Lower lobe of right lung (tissue), 2 donors: ENCODE measurements at regions not wholly inside any gene's neighbourhood (a gene's known extent, or its start where the extent isn't known, plus 50 kb on each side); places are given as distances from the start of the nearest gene placed in this dataset.

Experiments
- ATAC-seq, 2 donors: fragments of 200-7000 bp; cut with Tn5 transposase; one replicate each; pipeline ENCODE4 v1.9.1; 2020 to 2022; ENCODE audit warnings: mild to moderate bottlenecking in 2 of 2, moderate library complexity in 2 of 2
- DNase-seq: peaks from one replicate; pipeline ENCODE4 v3.0.0-alpha.2; 2020
- H3K27ac ChIP-seq: fragments of 200-600 bp; one replicate; pipeline ENCODE4 v1.8.0; 2022
- H3K27me3 ChIP-seq: fragments of 200-600 bp; one replicate; pipeline ENCODE4 v1.8.0; 2022; ENCODE audit warnings: low read depth
- H3K36me3 ChIP-seq: fragments of 200-600 bp; one replicate; pipeline ENCODE4 v1.8.0; 2022; ENCODE audit warnings: mild to moderate bottlenecking
- H3K4me1 ChIP-seq: fragments of 200-600 bp; one replicate; pipeline ENCODE4 v1.8.0; 2022
- H3K4me3 ChIP-seq: fragments of 200-600 bp; one replicate; pipeline ENCODE4 v1.8.0; 2022; ENCODE audit warnings: mild to moderate bottlenecking
- H3K9me3 ChIP-seq: fragments of 200-600 bp; one replicate; pipeline ENCODE4 v1.8.0; 2022
- intact Hi-C: fragments of 100-400 bp; cut with DNase I; formaldehyde crosslinking; loops from one replicate; pipeline ENCODE4 v1.11.0; 2022
- TF ChIP-seq, protein P1 (sequence below): fragments of 200-600 bp; IDR thresholded peaks from one replicate; pipeline ENCODE4 v1.8.0; 2022; ENCODE audit warnings: antibody characterized with exemption, mild to moderate bottlenecking
- donor health status: DM: no; HTN: yes; CAD: no; lungs with severe emphysema.

- H3K27ac ChIP-seq: no peak overlapping the region
- no peaks in the 10 kb centered on the region for H3K4me1 ChIP-seq
- H3K36me3 ChIP-seq: no peaks in the 10 kb centered on the region
- intact Hi-C loops: no loop called here
- TF ChIP-seq, protein P1, sequence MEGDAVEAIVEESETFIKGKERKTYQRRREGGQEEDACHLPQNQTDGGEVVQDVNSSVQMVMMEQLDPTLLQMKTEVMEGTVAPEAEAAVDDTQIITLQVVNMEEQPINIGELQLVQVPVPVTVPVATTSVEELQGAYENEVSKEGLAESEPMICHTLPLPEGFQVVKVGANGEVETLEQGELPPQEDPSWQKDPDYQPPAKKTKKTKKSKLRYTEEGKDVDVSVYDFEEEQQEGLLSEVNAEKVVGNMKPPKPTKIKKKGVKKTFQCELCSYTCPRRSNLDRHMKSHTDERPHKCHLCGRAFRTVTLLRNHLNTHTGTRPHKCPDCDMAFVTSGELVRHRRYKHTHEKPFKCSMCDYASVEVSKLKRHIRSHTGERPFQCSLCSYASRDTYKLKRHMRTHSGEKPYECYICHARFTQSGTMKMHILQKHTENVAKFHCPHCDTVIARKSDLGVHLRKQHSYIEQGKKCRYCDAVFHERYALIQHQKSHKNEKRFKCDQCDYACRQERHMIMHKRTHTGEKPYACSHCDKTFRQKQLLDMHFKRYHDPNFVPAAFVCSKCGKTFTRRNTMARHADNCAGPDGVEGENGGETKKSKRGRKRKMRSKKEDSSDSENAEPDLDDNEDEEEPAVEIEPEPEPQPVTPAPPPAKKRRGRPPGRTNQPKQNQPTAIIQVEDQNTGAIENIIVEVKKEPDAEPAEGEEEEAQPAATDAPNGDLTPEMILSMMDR: no peak
- ATAC-seq: peak in 1 of 2 donors; percentile 43
- no peak for DNase-seq
- H3K4me3 ChIP-seq: no peak overlapping the region
- H3K9me3 ChIP-seq: no peaks in the 10 kb centered on the region
- no peaks in the 10 kb centered on the region for H3K27me3 ChIP-seq
Observed at GRCh38 chr14:98173305-98173704, 1098.7 kb downstream of the BCL11B start.

GRCh38 chr14:98174041-98174440 lies 1098.0 kb downstream of the BCL11B start:
- intact Hi-C loops: no loop called here
- ATAC-seq (no peak), DNase-seq (no peak)
- Histone ChIP-seq H3K36me3 (no peaks in the 10 kb centered on the region), H3K9me3 (no peaks in the 10 kb centered on the region), H3K27ac (no peak overlapping the region), H3K4me1 (no peaks in the 10 kb centered on the region), H3K27me3 (no peaks in the 10 kb centered on the region), H3K4me3 (no peak overlapping the region)
- TF ChIP-seq, protein P1: no peak

DNA sequence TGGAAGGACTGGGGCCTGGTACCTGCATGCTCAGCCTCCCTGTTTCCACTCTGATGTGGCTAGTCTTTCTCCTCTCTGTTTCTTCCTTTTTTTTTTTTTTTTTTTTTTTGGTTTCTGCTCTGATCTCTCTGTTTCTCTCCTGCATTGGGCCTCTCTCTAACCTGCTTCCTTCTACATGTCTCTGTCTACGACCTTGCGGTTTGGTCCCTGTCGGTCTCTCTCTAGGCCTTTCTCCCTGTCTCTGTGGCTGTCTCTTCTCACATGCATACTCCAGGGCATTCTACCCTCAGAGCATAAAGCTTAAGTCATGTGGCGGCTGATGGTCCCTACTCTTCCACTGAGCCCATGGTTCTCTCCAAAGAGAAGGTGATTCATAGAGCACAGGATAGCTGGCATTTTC lies 1096.6 kb downstream of the BCL11B start:
- Histone ChIP-seq H3K4me3 (no peak overlapping the region), H3K4me1 (no peaks in the 10 kb centered on the region), H3K9me3 (no peaks in the 10 kb centered on the region), H3K36me3 (no peaks in the 10 kb centered on the region), H3K27ac (no peak overlapping the region), H3K27me3 (no peaks in the 10 kb centered on the region)
- DNase-seq (no peak), ATAC-seq (no peak)
- TF ChIP-seq, protein P1: no peak
- intact Hi-C loops: no loop called here

- no peaks in the 10 kb centered on the region for H3K4me1 ChIP-seq
- no peak for ATAC-seq
Observed at GRCh38 chr14:98175881-98176280, 1096.1 kb downstream of the BCL11B start.

GRCh38 chr14:98176892-98177291 lies 1095.1 kb downstream of the BCL11B start:
- no peaks in the 10 kb centered on the region for H3K4me1 ChIP-seq
- DNase-seq (no peak), ATAC-seq (no peak)
- no peaks in the 10 kb centered on the region for H3K36me3 ChIP-seq
- TF ChIP-seq, protein P1: no peak
- intact Hi-C loops: no loop called here
- H3K27ac ChIP-seq: no peak overlapping the region
- H3K27me3 ChIP-seq: no peaks in the 10 kb centered on the region
- H3K9me3 ChIP-seq: no peaks in the 10 kb centered on the region
- no peak overlapping the region for H3K4me3 ChIP-seq

More at GRCh38 chr14:98175881-98176280, 1096.1 kb downstream of the BCL11B start:
- Histone ChIP-seq H3K27ac (no peak overlapping the region), H3K27me3 (no peaks in the 10 kb centered on the region), H3K4me3 (no peak overlapping the region), H3K9me3 (no peaks in the 10 kb centered on the region), H3K36me3 (no peaks in the 10 kb centered on the region)
- DNase-seq: no peak
- intact Hi-C loops: no loop called here
- TF ChIP-seq, protein P1: no peak

GRCh38 chr14:98177551-98177950 lies 1094.4 kb downstream of the BCL11B start:
- no peak overlapping the region for H3K4me3 ChIP-seq
- intact Hi-C loops: no loop called here
- no peak for ATAC-seq
- no peak for DNase-seq
- H3K36me3 ChIP-seq: no peaks in the 10 kb centered on the region
- TF ChIP-seq, protein P1: no peak
- H3K9me3 ChIP-seq: no peaks in the 10 kb centered on the region
- H3K27ac ChIP-seq: no peak overlapping the region
- H3K4me1 ChIP-seq: no peaks in the 10 kb centered on the region
- no peaks in the 10 kb centered on the region for H3K27me3 ChIP-seq
